ENCODE measurements at regions not wholly inside any gene's neighbourhood (a gene's known extent, or its start where the extent isn't known, plus 50 kb on each side); places are given as distances from the start of the nearest gene placed in this dataset.

- TF ChIP-seq CTCF (conservative IDR thresholded peaks at IDR 0.05 in 1 of 2, IDR thresholded peaks at IDR 0.05 in 1 of 2; ENCODE audit: extremely low read depth in 1 of 2, insufficient read depth in 1 of 2, low read depth in 1 of 2, low read length in 2 of 2) (no peak), EZH2 (IDR thresholded peaks at IDR 0.05; ENCODE audit: borderline replicate concordance, low read length) (no peak)
Measured at GRCh38 chr17:45681706-45682105, 102.4 kb upstream of the CRHR1 start.

Data from mammary epithelial cell (primary cell).